ENCODE measurements at regions not wholly inside any gene's neighbourhood (a gene's known extent, or its start where the extent isn't known, plus 50 kb on each side); places are given as distances from the start of the nearest gene placed in this dataset.

DNA sequence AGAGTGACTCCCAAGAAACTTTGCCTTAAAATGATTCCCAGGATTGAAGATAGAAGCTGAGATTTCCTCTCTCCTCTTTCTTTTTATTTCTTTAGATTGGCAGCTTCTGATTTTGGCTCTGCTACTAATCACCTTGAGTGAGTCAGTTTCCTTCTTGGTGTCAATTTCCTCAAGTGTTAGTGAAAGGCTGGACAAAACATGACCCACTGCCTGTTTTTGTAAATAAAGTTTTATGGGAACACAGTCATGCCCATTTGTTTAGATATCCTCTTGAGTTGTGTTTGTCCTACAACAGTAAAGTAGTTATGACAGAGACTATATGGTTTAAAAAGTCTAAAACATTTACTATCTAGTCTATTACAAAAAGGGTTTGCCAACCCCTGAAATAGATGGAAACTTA is 227.2 kb upstream of the TBX3 start:
- DNase-seq: no peak

DNA sequence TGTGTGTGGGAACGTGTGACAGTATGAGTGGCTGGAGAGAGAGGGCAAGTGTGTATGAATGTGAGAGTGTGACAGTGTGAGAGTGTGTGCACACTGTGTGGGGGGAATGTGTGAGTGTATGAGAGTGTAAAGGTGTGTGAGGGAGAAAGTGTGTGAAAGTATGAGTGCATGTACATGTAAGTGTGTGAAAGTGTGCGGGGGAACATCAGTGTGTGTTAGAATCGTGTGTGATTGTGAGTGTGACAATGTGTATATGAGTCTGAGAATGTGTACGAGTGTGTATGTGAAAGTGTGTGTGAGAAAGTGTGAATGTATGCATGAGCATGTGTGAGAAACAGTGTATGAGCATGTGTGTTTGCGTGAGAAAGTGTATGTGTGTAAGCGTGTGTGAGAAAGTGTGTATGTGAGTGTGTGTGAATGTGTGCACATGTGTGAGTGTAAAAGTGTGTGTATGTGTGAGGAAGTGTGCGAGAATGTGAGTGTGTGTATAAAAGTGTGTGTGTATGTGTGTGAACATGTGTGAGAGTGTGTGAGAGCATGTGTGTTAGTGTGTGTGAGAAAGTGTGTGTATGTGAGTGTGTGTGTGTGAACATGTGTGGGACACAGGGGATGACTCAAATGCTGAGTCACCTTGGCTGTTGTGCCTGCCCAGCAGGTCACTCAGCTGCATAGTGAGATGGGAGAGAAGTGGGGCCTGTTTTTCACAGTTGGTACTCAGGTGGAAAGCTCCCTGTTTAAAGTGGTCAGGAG is 220.5 kb upstream of the TBX3 start:
- DNase-seq: no peak

DNA sequence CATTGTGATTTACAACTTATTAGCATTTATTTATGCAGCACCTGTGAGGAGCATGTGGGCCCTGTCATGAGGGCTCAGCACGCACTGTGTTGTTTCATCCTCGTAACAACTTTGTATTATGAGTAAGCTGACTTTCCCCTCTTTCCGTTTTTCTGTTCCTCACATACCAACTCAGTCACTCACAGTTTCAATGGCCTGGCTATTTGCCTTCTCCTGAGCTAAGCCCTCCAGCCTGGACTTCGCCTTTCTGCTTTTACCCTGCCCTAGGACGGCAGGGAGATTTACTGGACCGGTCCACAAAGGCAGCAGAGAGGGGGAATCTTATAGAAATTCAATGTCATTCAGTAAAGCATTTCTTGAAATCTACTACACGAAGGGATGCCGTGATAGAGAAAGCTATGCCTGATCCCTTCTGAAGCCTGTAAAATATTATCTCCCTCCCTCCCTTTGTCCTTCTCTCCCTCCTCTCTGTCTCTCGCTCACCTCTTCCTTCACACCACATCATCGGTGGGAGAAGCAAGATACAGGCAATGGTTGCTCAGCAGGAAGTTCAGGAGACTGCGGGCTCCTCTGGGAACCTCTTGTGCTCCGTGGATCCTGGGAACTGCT is 219.2 kb upstream of the TBX3 start:
- no peak for DNase-seq

DNA sequence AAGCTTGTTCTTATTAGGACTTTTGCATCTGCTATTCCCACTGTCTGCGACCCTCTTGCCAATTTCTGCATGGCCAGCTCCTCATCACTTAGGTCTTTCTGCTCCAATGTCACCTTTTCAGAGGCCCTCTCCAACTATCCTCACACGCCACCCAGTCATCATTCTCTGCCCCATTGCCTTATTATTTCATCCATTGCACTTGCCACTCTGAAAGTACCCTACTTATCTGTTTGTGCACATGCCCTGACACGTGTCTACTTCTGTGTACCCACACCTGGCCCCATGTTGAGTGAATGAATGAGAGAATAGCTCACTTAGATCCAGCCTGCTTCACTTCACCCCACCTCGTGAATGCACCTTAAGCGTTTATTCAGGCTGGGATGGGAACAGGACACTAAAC is 218.7 kb upstream of the TBX3 start:
- no peak for DNase-seq

DNA sequence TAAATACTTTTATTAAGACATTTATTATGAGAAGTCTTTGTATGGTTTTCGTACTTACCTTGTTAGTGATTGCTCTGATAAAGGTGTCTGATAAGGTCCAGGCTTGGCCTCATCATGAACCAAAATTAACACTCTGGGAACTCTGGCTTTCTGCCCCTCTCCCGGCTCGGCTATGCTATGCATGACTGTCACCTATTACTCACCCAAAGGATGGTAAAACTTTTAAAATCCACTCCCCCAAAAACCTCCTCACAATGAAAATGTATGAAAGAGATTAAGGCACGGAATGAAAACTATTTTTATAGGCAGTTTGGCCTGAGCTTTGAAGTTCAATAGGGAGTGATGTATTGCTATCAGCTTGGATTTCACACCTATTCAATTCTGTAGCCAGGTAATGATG is 217.3 kb upstream of the TBX3 start:
- no peak for DNase-seq

DNA sequence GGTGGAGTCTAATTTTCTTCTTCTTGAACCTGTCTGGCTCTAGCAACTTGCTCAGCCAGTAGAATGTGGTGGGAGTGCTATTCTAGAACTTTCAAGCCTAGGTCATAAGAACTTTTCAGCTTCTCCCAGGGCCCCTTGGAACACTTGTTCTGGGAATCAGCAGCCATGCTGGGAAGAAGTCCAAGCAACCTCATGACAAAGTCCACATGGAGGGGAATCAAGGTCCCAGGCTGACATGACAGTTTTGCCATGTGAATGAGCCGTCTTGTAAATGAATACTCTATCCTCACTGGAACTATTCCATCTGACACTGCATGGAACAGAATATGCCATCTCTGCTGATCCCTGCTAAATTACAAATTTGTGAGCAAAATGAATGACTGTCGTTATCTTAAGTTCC is 214.2 kb upstream of the TBX3 start:
- no peak for DNase-seq

DNA sequence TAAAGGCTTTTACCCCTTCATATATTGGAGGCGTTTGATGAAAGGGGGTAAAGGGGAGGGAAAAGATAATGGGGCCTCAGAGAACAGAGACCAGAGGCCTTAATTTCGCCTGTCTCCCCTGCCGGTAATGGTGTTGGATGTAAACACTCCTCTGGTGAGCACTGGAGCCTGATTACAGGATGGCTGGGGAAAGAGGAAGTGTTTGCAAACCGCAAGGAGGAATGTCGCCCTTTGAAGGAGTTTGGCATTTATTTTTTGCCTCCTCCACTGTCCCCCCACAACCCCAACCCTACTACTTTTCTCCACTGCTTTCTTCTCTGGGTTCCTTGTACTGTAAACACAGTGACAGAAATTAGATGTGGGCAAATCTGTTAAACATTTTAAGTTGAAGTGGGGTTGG is 211.9 kb upstream of the TBX3 start:
- no peak for DNase-seq

DNA sequence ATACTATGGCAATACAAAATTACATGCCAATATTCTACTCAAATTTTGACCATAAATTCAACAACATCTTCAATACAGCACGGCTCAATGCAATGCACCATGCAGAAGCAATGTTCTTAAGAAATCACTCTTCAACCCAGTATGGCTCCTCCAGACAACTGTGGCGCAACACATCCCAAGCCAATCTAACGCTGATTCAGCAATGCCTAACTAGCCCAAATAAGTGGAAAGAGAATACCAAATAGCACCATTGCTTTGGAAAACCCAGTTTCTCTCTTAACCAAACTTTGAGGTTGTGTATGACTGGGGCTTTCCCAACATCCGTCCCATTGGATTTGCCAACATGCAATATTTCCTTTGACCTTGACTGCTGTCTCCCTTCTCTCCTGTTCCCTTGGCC is 211.1 kb upstream of the TBX3 start:
- no peak for DNase-seq

DNA sequence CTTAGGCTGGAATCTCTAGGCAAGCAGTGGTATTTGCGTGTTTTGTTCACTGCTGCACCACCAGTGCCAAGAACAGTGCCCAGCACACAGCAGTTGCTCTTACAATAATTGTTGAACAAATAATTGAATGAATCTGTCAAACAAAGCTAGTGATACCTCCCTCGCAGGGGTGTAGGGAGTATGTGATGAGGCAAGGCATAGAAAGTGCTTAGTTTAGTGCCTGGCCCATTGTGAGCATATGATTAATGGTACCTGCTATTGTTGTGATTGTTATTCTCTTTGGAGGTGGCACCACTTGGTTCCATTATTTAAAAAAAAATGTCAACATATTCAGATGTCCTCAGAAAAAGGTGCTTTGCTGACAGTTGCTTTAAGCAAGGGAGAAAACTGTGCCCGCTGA is 210.1 kb upstream of the TBX3 start:
- no peak for DNase-seq

DNA sequence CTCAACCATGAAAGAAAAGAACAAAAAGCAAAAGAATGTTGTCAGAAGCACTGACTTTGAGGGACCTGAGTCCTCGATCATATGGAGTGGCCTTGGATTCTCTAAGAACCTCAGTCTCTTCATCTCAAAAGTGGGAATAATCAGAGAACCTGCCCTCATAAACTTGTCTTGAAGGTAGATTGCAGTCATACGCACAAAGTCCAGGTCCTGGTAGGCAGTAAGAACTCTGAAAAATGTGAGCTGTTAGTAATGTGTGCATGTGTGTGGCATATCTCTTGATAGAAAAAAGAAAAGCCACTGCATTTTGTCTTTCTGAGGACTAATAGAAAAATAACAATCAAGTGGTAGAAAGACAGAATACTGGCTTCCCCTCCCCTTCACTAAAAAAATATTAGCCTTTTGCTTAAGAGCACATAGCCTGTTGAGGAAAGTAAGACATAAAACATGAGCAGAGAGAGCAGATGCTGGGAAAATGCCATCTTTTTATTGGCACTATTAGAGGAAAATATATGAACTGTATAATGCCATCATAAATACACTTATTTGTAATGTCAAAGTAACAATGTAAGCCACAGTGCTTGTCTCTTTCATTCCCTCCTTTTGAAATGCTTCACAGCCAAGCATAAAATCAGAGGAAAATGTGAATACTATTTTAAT is 205.1 kb upstream of the TBX3 start:
- no peak for DNase-seq

DNA sequence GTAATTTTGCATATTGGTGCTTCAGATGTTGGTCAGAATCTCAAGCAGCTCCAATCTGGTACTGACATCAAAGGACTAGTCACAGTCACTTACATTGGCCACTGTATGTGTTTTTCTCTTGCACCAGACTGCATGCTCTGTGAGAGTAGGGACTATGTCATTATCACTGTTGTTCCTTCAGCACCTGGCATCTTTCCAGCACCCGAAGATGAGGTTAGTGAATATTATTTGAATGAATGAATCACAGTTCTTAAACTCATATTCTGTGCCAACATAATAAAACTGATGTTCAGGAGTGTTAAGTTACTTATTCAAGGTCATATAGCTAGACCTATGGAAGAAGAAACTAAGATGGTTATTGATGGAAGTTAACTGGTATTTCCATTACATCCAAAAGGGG is 204.5 kb upstream of the TBX3 start:
- DNase-seq: no peak

DNA sequence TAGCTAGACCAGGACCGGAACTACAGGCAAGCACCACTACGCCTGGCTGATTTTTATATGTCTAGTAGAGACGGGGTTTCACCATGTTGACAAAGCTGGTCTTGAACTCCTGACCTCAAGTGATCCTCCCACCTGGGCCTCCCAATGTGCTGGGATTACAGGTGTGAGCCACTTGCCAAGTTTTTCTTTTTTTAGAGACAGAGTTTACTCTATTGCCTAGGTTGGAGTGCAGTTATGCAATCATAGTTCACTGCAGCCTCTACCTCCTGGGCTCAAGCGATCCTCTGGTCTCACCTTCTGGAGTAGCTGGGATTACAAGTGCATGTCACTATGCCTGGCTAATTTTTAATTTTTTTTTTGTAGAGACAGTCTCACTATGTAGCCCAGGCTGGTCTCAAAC is 201.5 kb upstream of the TBX3 start:
- no peak for DNase-seq

DNA sequence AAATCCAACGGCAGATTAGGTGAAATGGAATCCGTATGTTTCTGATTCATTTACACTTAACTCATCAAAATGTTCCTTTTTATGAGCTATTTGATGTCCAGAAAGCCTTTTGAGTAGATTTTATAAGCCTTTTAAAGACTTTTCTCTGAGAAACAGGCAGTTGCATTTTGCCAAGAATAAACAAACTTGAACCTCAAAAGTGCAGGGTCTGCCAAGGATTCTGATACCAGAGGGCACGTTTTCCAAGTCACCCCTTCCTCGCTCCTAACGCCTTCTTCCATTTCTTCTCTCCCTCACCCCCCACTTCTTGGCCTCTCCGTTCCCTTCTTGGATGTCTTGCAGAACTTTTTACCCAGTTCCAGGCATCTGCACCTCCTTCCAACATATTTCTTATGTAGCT is 200.6 kb upstream of the TBX3 start:
- no peak for DNase-seq

DNA sequence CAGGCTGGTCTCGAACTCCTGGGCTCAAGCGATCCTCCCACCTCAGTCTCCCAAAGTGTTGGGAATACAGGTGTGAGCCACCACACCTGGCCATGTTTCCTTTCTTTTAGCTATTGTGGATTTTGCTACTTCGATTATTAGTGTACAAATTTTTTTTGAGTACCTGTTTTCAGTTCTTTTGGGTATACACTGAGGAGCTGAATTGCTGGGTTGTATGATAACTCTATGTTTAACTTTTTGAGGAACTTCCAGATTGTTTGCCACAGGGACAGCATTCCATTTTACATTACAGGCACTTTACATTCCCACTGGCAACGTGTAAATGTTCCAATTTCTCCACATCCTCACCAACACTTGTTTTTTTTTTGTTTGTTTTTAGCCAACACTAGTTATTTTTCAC is 198.1 kb upstream of the TBX3 start:
- no peak for DNase-seq

DNA sequence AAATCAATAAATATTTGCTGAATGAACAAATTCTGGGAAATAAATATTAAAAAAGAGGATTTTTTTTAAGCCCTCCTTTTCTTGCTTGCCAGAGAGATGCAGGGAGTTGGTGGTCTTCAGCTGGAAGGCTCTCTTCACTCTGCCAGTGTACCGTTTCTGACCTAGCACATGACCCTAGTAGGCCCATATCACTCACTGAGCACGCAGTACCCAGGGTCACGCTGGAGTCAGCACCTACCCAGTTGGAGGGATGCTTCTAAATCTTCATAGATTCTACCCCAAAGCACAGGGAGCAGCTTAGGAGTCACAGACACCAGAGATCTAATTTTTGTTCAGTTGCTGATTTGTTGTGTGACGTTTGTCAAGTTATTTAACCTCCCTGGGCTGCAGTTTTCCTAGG is 195.4 kb upstream of the TBX3 start:
- no peak for DNase-seq

DNA sequence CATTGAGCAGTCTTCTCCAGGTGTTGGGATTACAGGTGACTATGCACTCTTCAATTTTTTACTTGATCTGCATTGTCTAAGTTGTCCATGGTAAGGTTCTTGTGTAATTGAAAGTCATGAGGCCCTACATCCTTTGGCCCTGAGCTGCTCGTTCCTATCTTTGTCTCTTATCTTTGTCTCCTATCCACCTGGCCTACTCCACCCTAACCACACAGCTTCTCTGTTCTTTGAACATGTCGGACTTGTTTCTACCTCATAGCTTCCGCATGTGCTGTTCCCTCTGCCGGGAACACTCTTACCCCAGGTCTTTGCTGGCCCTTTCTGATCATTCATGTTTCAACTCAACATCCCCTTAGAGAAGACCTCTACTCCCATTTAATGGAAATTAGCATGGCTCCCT is 194.8 kb upstream of the TBX3 start:
- DNase-seq: no peak

DNA sequence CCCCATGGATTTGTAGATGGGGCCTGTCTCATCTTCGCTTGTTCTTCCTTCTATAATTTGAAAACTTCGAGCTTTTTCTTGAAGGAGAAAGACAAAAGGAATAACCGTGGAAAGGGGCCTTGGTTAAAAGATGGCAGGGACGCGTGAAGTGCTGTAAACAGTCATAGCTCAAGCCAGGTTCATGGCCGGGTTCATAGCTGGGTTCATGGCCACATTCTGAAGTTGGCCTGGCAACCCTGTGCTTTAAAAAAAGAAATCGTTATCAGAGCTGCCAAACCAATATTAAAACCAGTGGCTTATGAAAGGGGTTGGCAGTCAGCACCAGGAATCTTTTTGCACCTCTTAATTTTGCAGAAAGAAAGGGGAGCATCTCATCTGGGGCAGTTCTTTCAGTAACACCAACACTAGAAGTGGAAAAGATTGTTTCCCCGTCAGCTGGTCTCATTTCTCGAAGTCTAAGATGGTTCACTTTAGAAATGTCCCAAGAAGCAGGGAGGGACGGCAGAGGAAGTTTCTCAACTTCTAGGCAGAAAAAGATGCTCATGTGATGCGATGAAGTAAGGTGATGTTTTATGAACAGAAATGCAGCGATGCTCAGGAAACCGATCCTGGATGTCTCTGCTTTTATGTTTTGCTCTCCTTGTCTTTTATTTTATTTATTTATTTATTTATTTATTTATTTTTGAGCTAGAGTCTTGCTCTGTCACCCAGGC is 193.1 kb upstream of the TBX3 start:
- no peak for DNase-seq

DNA sequence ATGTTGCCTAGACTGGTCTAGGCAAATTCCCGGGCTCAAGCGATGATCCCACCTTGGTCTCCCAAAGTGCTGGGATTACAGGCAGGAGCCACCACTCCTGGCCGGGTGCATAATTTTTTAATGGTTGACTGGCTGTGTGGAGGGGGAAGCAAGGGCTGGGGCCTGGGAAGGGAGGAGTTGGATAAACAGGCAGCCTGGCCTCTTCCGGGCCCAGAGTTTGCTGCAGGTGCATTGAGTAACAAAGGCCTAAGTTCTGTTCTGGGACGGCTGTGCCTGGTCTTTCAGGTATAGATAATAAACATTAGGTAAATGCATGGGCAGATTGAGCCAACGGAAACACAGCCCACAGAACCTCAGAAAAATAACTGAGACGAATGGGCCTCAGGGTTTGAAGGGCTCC is 191.3 kb upstream of the TBX3 start:
- DNase-seq: no peak

DNA sequence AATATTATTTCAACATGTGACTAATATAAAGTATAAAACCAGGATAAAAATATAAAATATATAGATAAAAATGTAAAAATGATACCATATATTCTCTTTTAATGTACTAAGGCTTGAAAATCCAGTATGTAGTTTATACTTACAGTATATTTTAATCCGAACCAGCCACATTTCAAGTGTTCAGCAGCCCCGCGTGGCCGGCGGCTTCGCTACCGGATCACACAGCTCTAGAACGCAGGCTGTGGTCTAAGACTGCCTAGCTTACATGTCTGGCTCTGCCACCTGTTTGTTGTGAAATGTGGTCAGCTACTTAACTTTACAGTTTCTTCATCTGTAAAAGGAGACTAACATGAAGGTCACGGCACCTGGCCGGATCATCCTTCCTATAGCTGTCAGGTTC is 189.7 kb upstream of the TBX3 start:
- DNase-seq: no peak

DNA sequence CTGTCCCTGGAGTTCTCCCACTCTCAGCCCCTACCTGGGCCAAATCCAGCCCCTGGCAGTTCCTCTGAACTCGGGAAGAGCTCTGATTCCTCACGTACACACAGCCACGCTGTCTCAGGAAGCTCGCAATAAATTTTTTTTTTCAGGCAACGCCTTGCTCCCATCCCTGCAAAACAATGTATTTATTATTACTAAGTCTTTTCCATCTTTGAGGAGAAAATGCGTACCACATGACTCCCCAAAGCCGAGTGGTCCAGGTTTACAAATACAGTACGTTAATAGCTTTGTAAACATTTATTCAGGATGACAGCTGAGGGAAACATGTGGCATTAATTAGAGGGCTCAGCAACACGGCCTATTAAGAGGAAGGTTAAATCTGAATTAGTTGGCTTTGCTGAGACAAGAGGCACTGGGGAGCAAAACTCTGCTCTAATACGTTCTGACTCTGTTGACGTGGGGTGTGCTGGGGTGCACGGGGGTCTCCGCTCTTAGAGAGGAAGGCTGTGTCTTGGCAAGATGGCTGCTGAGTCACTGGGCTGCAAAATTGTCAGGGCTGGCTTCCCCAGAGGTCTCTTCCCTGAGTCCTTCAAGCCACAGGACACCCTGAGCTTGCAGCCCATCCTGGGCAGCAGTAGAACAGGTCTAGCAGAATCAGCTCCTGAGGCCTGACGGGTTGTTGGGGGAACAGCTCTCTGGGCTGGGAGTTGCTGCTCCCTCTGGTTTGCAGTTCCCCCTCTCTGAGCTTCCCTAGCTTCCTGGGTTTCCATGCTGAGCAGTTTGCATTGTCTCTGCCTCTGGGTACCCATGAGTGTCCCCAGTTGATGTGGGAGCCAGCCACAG is 185.2 kb upstream of the TBX3 start:
- no peak for DNase-seq

DNA sequence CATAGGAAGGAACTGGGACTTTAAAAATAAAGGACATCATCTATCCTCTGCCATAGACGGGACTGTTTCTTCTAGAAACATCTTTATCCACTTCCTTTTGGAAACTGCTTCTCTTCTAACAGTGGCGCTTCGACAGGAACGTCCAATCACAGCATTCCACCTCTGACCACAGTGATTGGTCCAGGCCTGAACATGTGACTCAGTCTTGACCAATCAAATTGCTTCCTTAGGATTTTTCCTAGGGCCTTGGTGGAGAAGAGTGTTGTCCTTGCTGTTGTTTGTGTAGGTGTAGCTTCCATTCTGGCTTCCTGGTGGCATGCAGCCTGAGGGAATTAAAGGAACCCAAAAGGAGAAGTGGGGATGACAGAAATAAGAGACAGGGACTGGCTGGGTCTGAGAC is 182.4 kb upstream of the TBX3 start:
- no peak for DNase-seq

DNA sequence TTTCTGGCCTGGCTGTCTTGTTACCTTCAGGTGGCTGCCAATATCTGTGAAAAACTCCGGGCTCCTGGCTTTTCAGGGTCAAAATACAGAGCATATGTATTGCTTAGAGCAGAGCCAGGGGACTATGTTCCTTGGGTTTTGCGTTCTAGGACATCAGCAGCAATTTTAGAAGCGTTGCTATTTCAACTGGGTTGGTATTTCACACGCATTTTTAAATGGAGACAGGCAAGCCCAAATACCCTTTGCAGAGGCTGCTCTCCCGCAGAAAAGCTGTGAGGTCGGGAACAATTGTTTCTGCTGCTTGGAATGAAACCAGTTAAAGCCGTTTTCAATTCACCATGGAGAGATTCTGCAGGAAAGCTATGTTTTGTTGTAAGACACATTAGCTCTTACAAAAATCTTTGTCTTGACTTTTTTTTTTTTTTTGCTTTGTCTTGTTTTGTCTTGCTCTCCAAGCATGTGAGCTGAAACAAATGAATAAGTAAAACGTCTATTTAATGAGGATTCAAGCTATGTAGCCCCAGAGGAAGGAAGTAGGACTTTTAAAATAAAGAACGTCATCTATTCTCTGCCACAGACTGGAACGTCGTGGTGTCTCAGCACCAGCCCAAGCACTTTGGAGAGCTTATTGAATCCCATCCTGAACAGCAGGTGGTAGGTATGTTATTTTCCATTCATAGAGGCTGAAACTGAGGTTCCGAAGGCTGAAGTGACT is 181.0 kb upstream of the TBX3 start:
- no peak for DNase-seq

Measured in CD4-positive, alpha-beta T cell treated with Interferon alpha-2 for 1 hour (primary cell).